Spleen (tissue), 11 donors: ENCODE measurements at regions not wholly inside any gene's neighbourhood (a gene's known extent, or its start where the extent isn't known, plus 50 kb on each side); places are given as distances from the start of the nearest gene placed in this dataset.

Source experiments
- DNase-seq: peaks from one replicate; pipeline ENCODE4 v3.0.0-alpha.2; 2020
- H3K27ac ChIP-seq, 8 donors: fragments of 200-600 bp; sonication (generic) in 7 of 8; 1 replicate in 4 of 8; 2 replicates in 4 of 8; pipeline versions ENCODE4 v1.5.0 to v1.8.0; 2016 to 2021; ENCODE audit warnings: inconsistent platforms in 4 of 8, mild to moderate bottlenecking in 4 of 8, moderate library complexity in 1 of 8
- H3K27me3 ChIP-seq, 7 donors: fragments of 200-600 bp; sonication (generic) in 6 of 7; replicated peaks in 1 of 7; 1 replicate in 4 of 7; 2 replicates in 3 of 7; pipeline versions ENCODE4 v1.5.0 to v1.8.0; 2016 to 2021; ENCODE audit warnings: inconsistent platforms in 3 of 7, mild to moderate bottlenecking in 1 of 7
- H3K36me3 ChIP-seq, 6 donors: fragments of 200-600 bp; sonication (generic) in 5 of 6; 1 replicate in 4 of 6; 2 replicates in 2 of 6; pipeline versions ENCODE4 v1.5.0 to v1.8.0; 2016 to 2021; ENCODE audit warnings: inconsistent platforms in 2 of 6
- H3K4me1 ChIP-seq, 6 donors: fragments of 200-600 bp; sonication (generic) in 5 of 6; 1 replicate in 3 of 6; 2 replicates in 3 of 6; pipeline versions ENCODE4 v1.5.0 to v1.8.0; 2016 to 2021; ENCODE audit warnings: inconsistent platforms in 3 of 6
- H3K4me3 ChIP-seq, 8 donors: fragments of 200-600 bp; sonication (generic) in 7 of 8; 1 replicate in 4 of 8; 2 replicates in 4 of 8; pipeline versions ENCODE4 v1.5.0 to v1.8.0; 2016 to 2021; ENCODE audit warnings: inconsistent platforms in 4 of 8, mild to moderate bottlenecking in 4 of 8, moderate library complexity in 2 of 8
- H3K9me3 ChIP-seq, 8 donors: fragments of 200-600 bp; sonication (generic) in 7 of 8; 1 replicate in 4 of 8; 2 replicates in 4 of 8; pipeline versions ENCODE4 v1.5.0 to v1.8.0; 2016 to 2021; ENCODE audit warnings: inconsistent platforms in 4 of 8
- POLR2A ChIP-seq, 3 donors: fragments of 450-650 bp; IDR thresholded peaks; one replicate each; pipeline ENCODE4 v1.5.1; 2017; ENCODE audit warnings: antibody characterized with exemption in 3 of 3, mild to moderate bottlenecking in 1 of 3
- POLR2AphosphoS5 ChIP-seq, 3 donors: sonication (generic); formaldehyde crosslinking; IDR thresholded peaks; one replicate each; pipeline ENCODE4 v1.5.1; 2017; ENCODE audit warnings: antibody characterized with exemption in 3 of 3
- WGBS, 5 donors: extraction: QIAGEN DNeasy Blood & Tissue Kit in 3 of 5; methylation state at CpG; one replicate each; pipeline versions ENCODE4 v1.1.5 to v1.1.7; 2013 to 2018; 5-methylcytosine and 5-hydroxymethylcytosine counted together
- intact Hi-C: fragments of 100-400 bp; cut with DNase I; formaldehyde crosslinking; loops from one replicate; pipeline ENCODE4 v1.15.0; 2023; ENCODE audit warnings: low total_unique reads
- TF ChIP-seq, protein P1 (sequence below), 11 experiments: fragments of 200-600 bp in 7 of 11; fragments of 450-650 bp in 4 of 11; sonication (generic) in 4 of 11; IDR thresholded peaks in 8 of 11; conservative IDR thresholded peaks in 3 of 11; 1 replicate in 7 of 11; 2 replicates in 4 of 11; pipeline versions ENCODE4 v1.4.0 to v1.8.0; 2016 to 2021; ENCODE audit warnings: antibody characterized with exemption in 11 of 11, inconsistent platforms in 4 of 11, mild to moderate bottlenecking in 1 of 11
- donor health status: healthy with polysubstance abuse.
- donor health status: DM: no; HTN: no; CAD: no; lungs with moderate emphysema.
- donor health status: DM: no; HTN: no; CAD: no.
- donor health status: Bipolar disorder and iron deficiency.
- donor health status: healthy.
- donor health status: DM: no; HTN: no; CAD: no.
- donor health status: DM: yes; HTN: yes; CAD: no.

DNA sequence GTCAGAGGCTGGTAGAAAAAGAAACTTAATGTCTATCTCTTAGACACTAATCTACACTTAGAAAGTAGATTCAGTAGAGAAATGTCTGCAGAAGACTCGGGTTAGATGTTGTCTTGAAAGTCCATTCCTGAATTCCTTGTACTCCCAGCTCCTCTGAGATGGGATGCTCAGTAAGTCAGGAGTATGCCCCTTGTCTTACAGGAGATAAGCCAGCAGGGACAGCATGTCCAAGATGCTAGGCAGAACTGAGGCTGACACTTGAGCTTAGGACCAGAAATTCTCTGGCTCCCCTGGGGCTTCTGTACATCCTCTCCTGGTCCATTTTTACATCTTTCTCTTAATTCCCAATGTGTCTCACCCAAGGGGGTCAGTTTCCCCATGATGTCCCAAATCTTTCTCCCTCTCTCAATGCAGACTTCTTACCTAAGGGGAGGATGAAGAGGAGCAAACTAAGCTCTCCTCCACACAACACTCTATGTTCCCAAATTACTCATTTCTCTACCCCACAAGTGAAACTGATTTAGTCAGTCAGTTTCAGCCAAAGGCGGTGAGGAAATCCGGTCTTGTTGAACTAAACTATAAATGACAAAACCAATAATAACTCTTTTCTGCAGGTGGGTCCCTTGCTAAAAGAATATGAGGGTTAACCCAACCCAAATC lies 558.2 kb upstream of the DIPK2B start:
- 23 to 40% (median 33%) methylated on average over 3 of the region's 3 CpGs for WGBS, 5 donors
- DNase-seq, result no peak
- no peaks in the 10 kb centered on the region for H3K36me3 ChIP-seq
- intact Hi-C loops, result no loop called here
- H3K4me1 ChIP-seq, result peaks cover 23 to 96% (median 88%) of the 10 kb centered on the region in 6 donors
- H3K27ac ChIP-seq, result peak overlapping the region; percentile 53 to 90 (median 82)
- peak overlapping the region in 1 of 8 donors; percentile 36 for H3K4me3 ChIP-seq
- H3K27me3 ChIP-seq, result no peaks in the 10 kb centered on the region
- H3K9me3 ChIP-seq, result no peaks in the 10 kb centered on the region
- TF ChIP-seq, protein P1, sequence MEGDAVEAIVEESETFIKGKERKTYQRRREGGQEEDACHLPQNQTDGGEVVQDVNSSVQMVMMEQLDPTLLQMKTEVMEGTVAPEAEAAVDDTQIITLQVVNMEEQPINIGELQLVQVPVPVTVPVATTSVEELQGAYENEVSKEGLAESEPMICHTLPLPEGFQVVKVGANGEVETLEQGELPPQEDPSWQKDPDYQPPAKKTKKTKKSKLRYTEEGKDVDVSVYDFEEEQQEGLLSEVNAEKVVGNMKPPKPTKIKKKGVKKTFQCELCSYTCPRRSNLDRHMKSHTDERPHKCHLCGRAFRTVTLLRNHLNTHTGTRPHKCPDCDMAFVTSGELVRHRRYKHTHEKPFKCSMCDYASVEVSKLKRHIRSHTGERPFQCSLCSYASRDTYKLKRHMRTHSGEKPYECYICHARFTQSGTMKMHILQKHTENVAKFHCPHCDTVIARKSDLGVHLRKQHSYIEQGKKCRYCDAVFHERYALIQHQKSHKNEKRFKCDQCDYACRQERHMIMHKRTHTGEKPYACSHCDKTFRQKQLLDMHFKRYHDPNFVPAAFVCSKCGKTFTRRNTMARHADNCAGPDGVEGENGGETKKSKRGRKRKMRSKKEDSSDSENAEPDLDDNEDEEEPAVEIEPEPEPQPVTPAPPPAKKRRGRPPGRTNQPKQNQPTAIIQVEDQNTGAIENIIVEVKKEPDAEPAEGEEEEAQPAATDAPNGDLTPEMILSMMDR (IDR thresholded peaks at IDR 0.05 in 8 of 11, conservative IDR thresholded peaks at IDR 0.05 in 3 of 11), result no peak
- TF ChIP-seq POLR2A (IDR thresholded peaks at IDR 0.05) (no peak), POLR2AphosphoS5 (IDR thresholded peaks at IDR 0.05) (no peak)

DNA sequence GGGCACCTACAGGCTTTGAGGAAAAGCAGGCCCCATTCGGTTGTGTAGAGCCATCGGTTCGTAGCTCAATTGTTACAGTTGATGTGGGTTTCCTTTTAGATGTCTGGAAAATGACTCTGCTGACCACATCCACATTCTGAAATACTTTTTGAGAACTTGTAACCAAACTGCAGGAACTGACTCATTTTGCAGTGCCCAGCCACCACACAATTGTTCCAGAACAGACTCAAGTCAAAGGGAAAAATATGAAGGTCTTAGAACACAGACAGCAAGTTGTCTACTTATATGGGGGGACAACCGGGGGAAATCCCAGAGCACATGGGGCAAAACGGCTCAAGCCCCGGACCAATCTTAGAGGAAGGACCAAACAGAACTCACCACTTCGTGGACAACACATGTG lies 557.6 kb upstream of the DIPK2B start:
- peak overlapping the region; percentile 53 to 90 (median 82) for H3K27ac ChIP-seq
- H3K9me3 ChIP-seq, result no peaks in the 10 kb centered on the region
- intact Hi-C loops, result no loop called here
- peak in 1 of 3 donors; percentile 55 for TF ChIP-seq POLR2AphosphoS5 (IDR thresholded peaks at IDR 0.05)
- TF ChIP-seq, protein P1 (IDR thresholded peaks at IDR 0.05 in 8 of 11, conservative IDR thresholded peaks at IDR 0.05 in 3 of 11), result no peak
- H3K27me3 ChIP-seq, result no peaks in the 10 kb centered on the region
- H3K4me1 ChIP-seq, result peaks cover 25 to 95% (median 87%) of the 10 kb centered on the region in 6 donors
- DNase-seq, result no peak
- 17 to 37% (median 23%) methylated on average over 5 to 7 of the region's 7 CpGs for WGBS, 5 donors
- no peaks in the 10 kb centered on the region for H3K36me3 ChIP-seq
- H3K4me3 ChIP-seq, result peak overlapping the region in 1 of 8 donors; percentile 36

DNA sequence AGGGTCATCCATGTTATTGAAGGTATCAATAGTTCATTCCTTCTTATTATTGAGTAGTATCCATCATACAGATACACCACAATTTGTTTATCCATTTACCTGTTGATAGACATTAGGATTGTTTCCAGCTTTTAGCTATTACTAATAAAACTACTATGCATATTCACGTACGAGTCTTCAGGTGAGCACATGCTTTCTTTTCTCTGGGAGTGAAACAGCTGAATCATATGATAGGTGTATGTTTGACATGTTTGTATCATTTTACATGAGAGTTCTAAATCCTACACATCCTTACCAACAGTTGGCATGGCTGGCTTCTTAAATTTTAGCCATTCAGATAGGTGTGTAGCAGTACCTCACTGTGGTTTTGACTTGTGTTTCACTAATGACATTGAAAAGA lies 556.6 kb upstream of the DIPK2B start:
- H3K9me3 ChIP-seq, result no peaks in the 10 kb centered on the region
- no peaks in the 10 kb centered on the region for H3K27me3 ChIP-seq
- 71 to 95% (median 84%) methylated on average over 2 of the region's 2 CpGs for WGBS, 5 donors
- no peaks in the 10 kb centered on the region for H3K36me3 ChIP-seq
- peak overlapping the region in 6 of 8 donors; percentile 1 to 90 (median 84) for H3K27ac ChIP-seq
- DNase-seq, result no peak
- peaks cover 28 to 93% (median 83%) of the 10 kb centered on the region in 6 donors for H3K4me1 ChIP-seq
- TF ChIP-seq POLR2AphosphoS5 (IDR thresholded peaks at IDR 0.05) (no peak), POLR2A (IDR thresholded peaks at IDR 0.05) (no peak)
- TF ChIP-seq, protein P1 (IDR thresholded peaks at IDR 0.05 in 8 of 11, conservative IDR thresholded peaks at IDR 0.05 in 3 of 11), result no peak
- intact Hi-C loops, result no loop called here
- no peak overlapping the region for H3K4me3 ChIP-seq

DNA sequence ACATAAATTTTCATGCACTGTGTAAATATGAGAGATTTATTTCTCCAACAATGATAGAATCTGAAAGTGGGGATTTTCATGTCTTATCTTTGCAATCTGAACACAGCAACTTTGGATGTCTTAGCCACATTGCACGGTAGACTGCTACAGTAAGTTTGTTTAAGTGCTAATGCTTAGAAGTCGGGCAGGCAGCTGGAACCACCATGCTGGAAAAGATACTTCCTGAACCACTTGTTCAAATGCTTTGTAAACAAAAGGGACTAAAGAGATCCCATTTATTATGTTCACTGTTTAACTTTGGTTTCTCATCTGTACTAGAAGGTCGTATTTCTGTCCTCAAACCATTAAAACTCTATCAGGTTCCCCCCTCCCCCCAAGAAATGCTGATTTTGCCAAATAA lies 555.9 kb upstream of the DIPK2B start:
- H3K4me3 ChIP-seq, result no peak overlapping the region
- H3K4me1 ChIP-seq, result peaks cover 28 to 93% (median 78%) of the 10 kb centered on the region in 6 donors
- intact Hi-C loops, result no loop called here
- no peaks in the 10 kb centered on the region for H3K27me3 ChIP-seq
- DNase-seq, result no peak
- TF ChIP-seq POLR2A (IDR thresholded peaks at IDR 0.05), result no peak
- TF ChIP-seq, protein P1 (IDR thresholded peaks at IDR 0.05 in 8 of 11, conservative IDR thresholded peaks at IDR 0.05 in 3 of 11), result no peak
- no peak for TF ChIP-seq POLR2AphosphoS5 (IDR thresholded peaks at IDR 0.05)
- 13 to 31% (median 17%) methylated on average over 3 of the region's 3 CpGs for WGBS, 5 donors
- H3K36me3 ChIP-seq, result no peaks in the 10 kb centered on the region
- no peaks in the 10 kb centered on the region for H3K9me3 ChIP-seq
- H3K27ac ChIP-seq, result peak overlapping the region in 6 of 8 donors; percentile 1 to 90 (median 84)
